IMR-90 (cell line): ENCODE measurements at regions not wholly inside any gene's neighbourhood (a gene's known extent, or its start where the extent isn't known, plus 50 kb on each side); places are given as distances from the start of the nearest gene placed in this dataset.

Experiments used
- ATAC-seq: fragments of 200-7000 bp; cut with Tn5 transposase; 2 replicates; pipeline ENCODE4 v1.9.1; 2020; ENCODE audit warnings: low read depth, mild to moderate bottlenecking, moderate library complexity
- BruUV-seq: library from RNA; stranded (reverse); fragments of 400-500 nt; replicated peaks from 2 replicates; lab custom pipeline; 2021; lab: Mats Ljungman, UMichigan
- CTCF ChIA-PET: fragments of 300-600 bp; formaldehyde crosslinking; extraction: SDS; loops from one replicate; lab custom pipeline; 2021; ENCODE audit warnings: antibody characterized with exemption; lab: Yijun Ruan, JAX
- POLR2A ChIA-PET: fragments of 300-600 bp; sonication (Branson Sonifier 250); formaldehyde crosslinking; loops from one replicate; lab custom pipeline; 2022; ENCODE audit warnings: antibody characterized with exemption; ENCODE audit not compliant: unreplicated experiment; lab: Charles Lee
- DNase-seq: peaks from one replicate; pipeline ENCODE4 v3.0.0; 2013
- H2AFZ ChIP-seq: replicated peaks from 2 replicates; pipeline ENCODE3; 2013; ENCODE audit warnings: low read length, mild to moderate bottlenecking; ENCODE audit not compliant: poor library complexity
- H2AK5ac ChIP-seq: 2 replicates; pipeline ENCODE4 v1.6.1; 2013; ENCODE audit warnings: low read depth, low read length, inconsistent platforms
- H2AK9ac ChIP-seq: replicated peaks from 2 replicates; pipeline ENCODE3; 2013; ENCODE audit warnings: mild to moderate bottlenecking, low read depth, low read length, moderate library complexity; ENCODE audit not compliant: poor library complexity
- H2BK120ac ChIP-seq: 2 replicates; pipeline ENCODE4 v1.6.1; 2013; ENCODE audit warnings: low read depth, low read length, inconsistent platforms
- H2BK15ac ChIP-seq: 3 replicates; pipeline ENCODE4 v1.6.1; 2013; ENCODE audit warnings: low read depth, low read length, inconsistent platforms
- H2BK20ac ChIP-seq: 2 replicates; pipeline ENCODE4 v1.6.1; 2013; ENCODE audit warnings: low read depth, mild to moderate bottlenecking, inconsistent platforms, low read length, moderate library complexity
- H2BK5ac ChIP-seq: 2 replicates; pipeline ENCODE4 v1.6.1; 2013; ENCODE audit warnings: mild to moderate bottlenecking, low read depth, low read length, inconsistent platforms; ENCODE audit not compliant: poor library complexity, severe bottlenecking
- H3K14ac ChIP-seq: replicated peaks from 2 replicates; pipeline ENCODE4 v1.6.1; 2013; ENCODE audit warnings: low read depth, low read length, inconsistent platforms
- H3K18ac ChIP-seq: 2 replicates; pipeline ENCODE4 v1.6.1; 2013; ENCODE audit warnings: low read depth, low read length, control low read depth
- H3K23ac ChIP-seq: 2 replicates; pipeline ENCODE4 v1.6.1; 2013; ENCODE audit warnings: low read depth, low read length, inconsistent platforms
- H3K27ac ChIP-seq: 2 replicates; pipeline ENCODE4 v1.5.1; 2013; ENCODE audit warnings: mild to moderate bottlenecking, control low read depth, low read length; ENCODE audit not compliant: insufficient read depth
- H3K27me3 ChIP-seq: 2 replicates; pipeline ENCODE4 v1.6.1; 2013; ENCODE audit warnings: low read length; ENCODE audit not compliant: control insufficient read depth, insufficient read depth
- H3K36me3 ChIP-seq: 2 replicates; pipeline ENCODE4 v1.6.1; 2013; ENCODE audit warnings: low read length, mixed read lengths; ENCODE audit not compliant: control insufficient read depth, insufficient read depth
- H3K4ac ChIP-seq: 2 replicates; pipeline ENCODE4 v1.6.1; 2013; ENCODE audit warnings: low read depth, low read length, inconsistent platforms
- H3K4me1 ChIP-seq: 2 replicates; pipeline ENCODE4 v1.6.1; 2013; ENCODE audit warnings: low read length, mixed read lengths; ENCODE audit not compliant: control insufficient read depth, insufficient read depth
- H3K4me2 ChIP-seq: 2 replicates; pipeline ENCODE4 v1.6.1; 2013; ENCODE audit warnings: low read depth, mild to moderate bottlenecking, control low read depth, low read length, moderate library complexity
- H3K4me3 ChIP-seq: 2 replicates; pipeline ENCODE4 v1.5.1; 2013; ENCODE audit warnings: low read depth, mild to moderate bottlenecking, control low read depth, low read length, moderate library complexity; ENCODE audit not compliant: insufficient read depth
- H3K56ac ChIP-seq: 2 replicates; pipeline ENCODE4 v1.6.1; 2013; ENCODE audit warnings: low read length, inconsistent platforms; ENCODE audit not compliant: insufficient read depth; ENCODE audit errors: extremely low read depth
- H3K79me1 ChIP-seq, 2 experiments: 2 replicates each; pipeline ENCODE4 v1.6.1; 2013; ENCODE audit warnings: low read length in 2 of 2, inconsistent platforms in 1 of 2, low read depth in 1 of 2
- H3K9ac ChIP-seq: 2 replicates; pipeline ENCODE4 v1.6.1; 2013; ENCODE audit warnings: low read depth, low read length, control low read depth
- H3K9me1 ChIP-seq: 2 replicates; pipeline ENCODE4 v1.6.1; 2013; ENCODE audit warnings: low read length, inconsistent platforms; ENCODE audit not compliant: insufficient read depth
- H3K9me3 ChIP-seq: 2 replicates; pipeline ENCODE4 v1.6.1; 2013; ENCODE audit warnings: low read length; ENCODE audit not compliant: control insufficient read depth, insufficient read depth
- H4K20me1 ChIP-seq: 2 replicates; pipeline ENCODE4 v1.6.1; 2013; ENCODE audit warnings: low read length, inconsistent platforms; ENCODE audit not compliant: insufficient read depth
- H4K5ac ChIP-seq: 2 replicates; pipeline ENCODE4 v1.6.1; 2013; ENCODE audit warnings: mild to moderate bottlenecking, low read depth, low read length, control low read depth
- H4K8ac ChIP-seq, 2 experiments: 2 replicates each; pipeline ENCODE4 v1.6.1; 2013; ENCODE audit warnings: low read depth in 2 of 2, low read length in 2 of 2, control low read depth in 1 of 2, inconsistent platforms in 1 of 2
- H4K91ac ChIP-seq: 2 replicates; pipeline ENCODE4 v1.6.1; 2013; ENCODE audit warnings: low read depth, low read length, inconsistent platforms; ENCODE audit not compliant: insufficient read depth
- BHLHE40 ChIP-seq: fragments of 150-350 bp; IDR thresholded peaks from 2 replicates; pipeline ENCODE4 v1.6.1; 2016; ENCODE audit warnings: mild to moderate bottlenecking, low read depth, low read length
- CEBPB ChIP-seq: IDR thresholded peaks from 2 replicates; pipeline ENCODE4 v1.6.1; 2012; ENCODE audit warnings: low read depth, low read length, improper control_type of control experiment
- CHD1 ChIP-seq: IDR thresholded peaks from 2 replicates; pipeline ENCODE4 v1.6.1; 2012; ENCODE audit warnings: low read depth, low read length, improper control_type of control experiment
- CTCF ChIP-seq: conservative IDR thresholded peaks from 2 replicates; pipeline ENCODE4 v1.5.1; 2012; ENCODE audit warnings: mild to moderate bottlenecking, low read depth, low read length, improper control_type of control experiment
- ELK1 ChIP-seq: fragments of 150-350 bp; IDR thresholded peaks from 2 replicates; pipeline ENCODE4 v1.6.1; 2016; ENCODE audit warnings: low read depth, mild to moderate bottlenecking, low read length, moderate library complexity, borderline replicate concordance
- FOS ChIP-seq: fragments of 150-350 bp; IDR thresholded peaks from 2 replicates; pipeline ENCODE4 v1.6.1; 2016; ENCODE audit warnings: low read depth, low read length
- MAFK ChIP-seq: IDR thresholded peaks from 2 replicates; pipeline ENCODE4 v1.6.1; 2012; ENCODE audit warnings: low read depth, low read length, improper control_type of control experiment
- MAZ ChIP-seq: IDR thresholded peaks from 2 replicates; pipeline ENCODE4 v1.6.1; 2012; ENCODE audit warnings: low read depth, mild to moderate bottlenecking, low read length, improper control_type of control experiment, moderate library complexity, borderline replicate concordance
- MXI1 ChIP-seq: IDR thresholded peaks from 2 replicates; pipeline ENCODE4 v1.6.1; 2012; ENCODE audit warnings: low read depth, mild to moderate bottlenecking, low read length, moderate library complexity, borderline replicate concordance
- NFE2L2 ChIP-seq: fragments of 150-350 bp; IDR thresholded peaks from 2 replicates; pipeline ENCODE4 v1.6.1; 2016; ENCODE audit warnings: low read depth, mild to moderate bottlenecking, low read length
- POLR2A ChIP-seq: IDR thresholded peaks from 2 replicates; pipeline ENCODE4 v1.6.1; 2012; ENCODE audit warnings: mild to moderate bottlenecking, low read depth, low read length
- RAD21 ChIP-seq: IDR thresholded peaks from 2 replicates; pipeline ENCODE4 v1.6.1; 2012; ENCODE audit warnings: low read length, improper control_type of control experiment
- RCOR1 ChIP-seq: IDR thresholded peaks from 2 replicates; pipeline ENCODE4 v1.6.1; 2012; ENCODE audit warnings: mild to moderate bottlenecking, low read length, improper control_type of control experiment; ENCODE audit not compliant: insufficient replicate concordance
- RFX5 ChIP-seq: IDR thresholded peaks from 2 replicates; pipeline ENCODE4 v1.8.0; 2012; ENCODE audit warnings: low read depth, mild to moderate bottlenecking, low read length, moderate library complexity
- SMC3 ChIP-seq: fragments of 150-350 bp; IDR thresholded peaks from 2 replicates; pipeline ENCODE4 v1.6.1; 2016; ENCODE audit warnings: low read depth, mild to moderate bottlenecking, antibody characterized with exemption, low read length, moderate library complexity
- USF2 ChIP-seq: fragments of 150-350 bp; IDR thresholded peaks from 2 replicates; pipeline ENCODE4 v1.6.1; 2017; ENCODE audit warnings: mild to moderate bottlenecking, antibody characterized with exemption, low read length, low read depth
- WGBS, 2 experiments: methylation state at CpG; one replicate each; pipeline versions ENCODE4 v1.1.5 to v1.1.7; 2013; ENCODE audit warnings: missing lambda C conversion rate in 2 of 2; ENCODE audit not compliant: insufficient read length in 1 of 2; ENCODE audit errors: extremely low coverage in 2 of 2; 5-methylcytosine and 5-hydroxymethylcytosine counted together
- dilution Hi-C: fragments of 300-500 bp; cut with HindIII; formaldehyde crosslinking; loops from one replicate; pipeline ENCODE4 v1.14.3; 2018; ENCODE audit warnings: low sequenced_read_pairs; ENCODE audit not compliant: unreplicated experiment
- in situ Hi-C: fragments of 300-500 bp; cut with MboI; formaldehyde crosslinking; loops from 3 replicates; pipeline ENCODE4 v1.14.3; 2019; ENCODE audit warnings: low sequenced_read_pairs, inconsistent platforms, mixed read lengths
- intact Hi-C: fragments of 100-400 bp; cut with micrococcal nuclease; formaldehyde crosslinking; loops from 2 replicates; pipeline ENCODE4 v1.10.0; 2022

- ATAC-seq (no peak), DNase-seq (no peak)
- Histone ChIP-seq H3K9ac (no peak overlapping the region), H3K79me1 (no peaks in the 10 kb centered on the region), H3K14ac (no peak overlapping the region), H4K8ac (no peak overlapping the region), H2AK9ac (no peak overlapping the region), H3K9me1 (no peaks in the 10 kb centered on the region), H3K27ac (no peak overlapping the region), H4K20me1 (no peaks in the 10 kb centered on the region), H3K23ac (no peak overlapping the region), H3K36me3 (no peaks in the 10 kb centered on the region), H3K56ac (no peak overlapping the region), H3K27me3 (no peaks in the 10 kb centered on the region), H2BK20ac (no peak overlapping the region), H4K91ac (no peak overlapping the region), H3K4me2 (no peak overlapping the region), H3K9me3 (no peaks in the 10 kb centered on the region), H3K4ac (no peak overlapping the region), H2BK120ac (no peak overlapping the region), H3K18ac (no peak overlapping the region), H3K4me1 (no peaks in the 10 kb centered on the region), H2AFZ (no peak overlapping the region), H2BK15ac (no peak overlapping the region), H2BK5ac (no peak overlapping the region), H4K5ac (no peak overlapping the region), H2AK5ac (no peak overlapping the region), H3K4me3 (no peak overlapping the region)
- POLR2A ChIA-PET = no interaction called here
- dilution Hi-C loops = no loop called here
- TF ChIP-seq BHLHE40 = no peak
- TF ChIP-seq MXI1 = no peak
- TF ChIP-seq USF2 = no peak
- no peak for TF ChIP-seq SMC3
- TF ChIP-seq NFE2L2 = no peak
- no peak for TF ChIP-seq CTCF
- TF ChIP-seq POLR2A = no peak
- TF ChIP-seq FOS = no peak
- TF ChIP-seq RFX5 = no peak
- no peak for TF ChIP-seq RCOR1
- TF ChIP-seq CEBPB = no peak
- no peak for TF ChIP-seq MAFK
- no peak for TF ChIP-seq CHD1
- no peak for TF ChIP-seq RAD21
- TF ChIP-seq MAZ = no peak
- TF ChIP-seq ELK1 = no peak
- intact Hi-C loops = no loop called here
- CTCF ChIA-PET = no interaction called here
- no TSS peak for BruUV-seq
- in situ Hi-C loops = no loop called here
- WGBS, 2 experiments = 57% methylated on average over 1 of the region's 7 CpGs; no CpG with 5 or more reads in 1 of the 2 experiments
Observed at GRCh38 chr12:114054982-114055381, 88.9 kb upstream of the RBM19 start.
